Ovary (tissue), 7 donors: ENCODE measurements at regions not wholly inside any gene's neighbourhood (a gene's known extent, or its start where the extent isn't known, plus 50 kb on each side); places are given as distances from the start of the nearest gene placed in this dataset.
"Not testable (repeated sequence)": the region's sequence is repeated elsewhere in the genome, so short reads cannot be mapped to it uniquely, and the experiment has no call there.

Experiments used
- DNase-seq, 5 donors: peaks; one replicate each; pipeline ENCODE4 v3.0.0-alpha.2; 2019 to 2020
- H3K27ac ChIP-seq, 2 donors: fragments of 200-600 bp; one replicate each; pipeline versions ENCODE4 v1.5.1 to v1.8.0; 2019 to 2022
- H3K27me3 ChIP-seq: fragments of 200-600 bp; one replicate; pipeline ENCODE4 v1.8.0; 2022
- H3K36me3 ChIP-seq: fragments of 200-600 bp; sonication (generic); one replicate; pipeline ENCODE4 v1.5.1; 2019
- H3K4me1 ChIP-seq: one replicate; pipeline ENCODE4 v1.8.1; 2013; ENCODE audit warnings: mild to moderate bottlenecking, moderate library complexity; ENCODE audit not compliant: insufficient read depth
- H3K4me3 ChIP-seq: fragments of 200-600 bp; sonication (generic); one replicate; pipeline ENCODE4 v1.5.1; 2017
- H3K9me3 ChIP-seq, 2 donors: fragments of 200-600 bp in 1 of 2; sonication (generic) in 1 of 2; one replicate each; pipeline versions ENCODE4 v1.5.1 to v1.8.1; 2013 to 2019; ENCODE audit warnings: mild to moderate bottlenecking in 1 of 2, moderate library complexity in 1 of 2
- CTCF ChIP-seq, 3 donors: fragments of 450-650 bp in 2 of 3; fragments of 200-600 bp in 1 of 3; IDR thresholded peaks; one replicate each; pipeline versions ENCODE4 v1.5.1 to v1.8.0; 2016 to 2022; ENCODE audit warnings: antibody characterized with exemption in 3 of 3, mild to moderate bottlenecking in 1 of 3
- EP300 ChIP-seq: sonication (generic); formaldehyde crosslinking; IDR thresholded peaks from one replicate; pipeline ENCODE4 v1.6.1; 2017; ENCODE audit warnings: antibody characterized with exemption
- POLR2A ChIP-seq: fragments of 450-650 bp; IDR thresholded peaks from one replicate; pipeline ENCODE4 v1.6.1; 2017; ENCODE audit warnings: antibody characterized with exemption, mild to moderate bottlenecking, moderate library complexity
- WGBS, 3 donors: extraction: QIAGEN DNeasy Blood & Tissue Kit in 1 of 3; methylation state at CpG; one replicate each; pipeline versions ENCODE4 v1.1.5 to v1.1.7; 2013 to 2017; 5-methylcytosine and 5-hydroxymethylcytosine counted together
- intact Hi-C, 4 donors: fragments of 100-400 bp; cut with DNase I; formaldehyde crosslinking; loops; one replicate each; pipeline versions ENCODE4 v1.11.0 to v1.15.1; 2022 to 2023
- donor health status: DM: no; HTN: no; CAD: no; lungs with moderate emphysema.
- donor health status: DM: no; HTN: no; CAD: no.
- donor health status: Bipolar disorder and iron deficiency.
- donor health status: DM: no; HTN: no; CAD: no.
- donor health status: DM: yes; HTN: yes; CAD: no.

DNA sequence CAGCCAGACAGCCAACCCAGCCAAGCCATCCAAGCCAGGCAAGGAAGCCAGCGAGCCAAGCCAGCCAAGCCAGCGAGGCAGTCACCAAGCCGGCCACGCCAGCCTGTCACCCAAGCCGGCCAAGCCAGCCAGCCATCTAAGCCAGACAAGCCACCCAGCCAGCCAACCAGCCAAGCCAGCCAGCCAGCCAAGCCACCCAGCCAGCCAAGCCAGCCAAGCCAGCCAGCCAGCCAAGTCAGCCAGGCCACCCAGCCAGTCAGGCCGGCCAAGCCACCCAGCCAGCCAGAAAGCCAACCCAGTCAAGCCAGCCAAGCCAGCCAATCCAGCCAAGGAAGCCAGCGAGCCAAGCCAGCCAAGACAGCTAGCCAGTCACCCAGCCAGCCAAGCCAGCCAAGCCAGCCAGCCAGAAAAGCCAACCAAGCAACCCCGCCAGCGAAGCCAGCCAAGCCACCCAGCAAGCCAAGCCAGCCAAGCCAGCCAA is 201.2 kb downstream of the GOLGA6L6 start:
- no peaks in the 10 kb centered on the region for H3K27me3 ChIP-seq
- 64 to 76% (median 76%) methylated on average over 9 of the region's 9 CpGs for WGBS, 3 donors
- TF ChIP-seq POLR2A: no peak
- no peak for TF ChIP-seq CTCF (IDR thresholded peaks at IDR 0.05)
- TF ChIP-seq EP300: no peak
- no peaks in the 10 kb centered on the region for H3K4me1 ChIP-seq
- H3K4me3 ChIP-seq: no peak overlapping the region
- intact Hi-C loops: no loop called here
- H3K36me3 ChIP-seq: no peaks in the 10 kb centered on the region
- H3K9me3 ChIP-seq: peaks cover 6 to 18% of the 10 kb centered on the region in 2 donors
- H3K27ac ChIP-seq: no peak overlapping the region
- peak; percentile 43 to 62 (median 48) for DNase-seq

DNA sequence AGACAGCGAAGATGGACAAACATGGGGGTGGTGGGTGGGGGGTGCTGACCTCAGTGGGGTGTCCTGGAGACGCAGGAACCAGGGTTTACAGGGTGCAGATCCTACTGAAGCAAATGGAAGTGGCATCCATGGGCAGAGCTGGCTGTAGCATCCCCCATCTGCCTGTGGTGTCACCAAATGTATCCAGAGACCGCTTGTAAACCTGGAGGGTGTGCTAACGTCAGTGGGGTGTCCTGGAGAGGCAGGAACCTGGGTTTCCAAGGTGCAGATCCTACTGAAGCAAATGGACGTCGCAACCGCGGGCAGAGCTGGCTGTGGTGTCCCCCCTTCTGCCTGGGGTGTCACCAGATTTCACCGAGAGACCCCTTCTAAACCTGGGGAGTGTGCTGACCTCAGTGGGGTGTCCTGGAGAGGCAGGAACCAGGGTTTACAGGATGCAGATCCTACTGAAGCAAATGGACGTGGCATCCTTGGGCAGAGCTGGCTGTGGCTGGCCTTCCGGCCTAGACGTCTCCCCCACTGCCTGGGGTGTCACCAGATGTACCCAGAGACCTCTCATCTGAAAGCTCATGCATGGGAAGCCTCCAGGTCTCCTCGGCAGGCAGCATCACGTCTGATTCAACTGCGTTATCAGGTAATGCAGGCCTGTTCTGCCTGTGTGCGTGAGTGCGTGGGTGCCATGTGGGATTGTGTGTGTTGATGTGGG is 202.4 kb downstream of the GOLGA6L6 start:
- H3K9me3 ChIP-seq: peaks cover 6 to 18% of the 10 kb centered on the region in 2 donors
- H3K36me3 ChIP-seq, H3K4me3 ChIP-seq, H3K27me3 ChIP-seq, H3K27ac ChIP-seq, H3K4me1 ChIP-seq, intact Hi-C loops: not testable (repeated sequence)
- 67 to 72% (median 71%) methylated on average over 17 of the region's 17 CpGs for WGBS, 3 donors
- DNase-seq: peak in 1 of 5 donors; percentile 31

- 75 to 81% (median 79%) methylated on average over 13 of the region's 13 CpGs for WGBS, 3 donors
- H3K36me3 ChIP-seq, H3K27me3 ChIP-seq, H3K4me3 ChIP-seq, H3K4me1 ChIP-seq, intact Hi-C loops, DNase-seq, H3K27ac ChIP-seq: not testable (repeated sequence)
- H3K9me3 ChIP-seq: peaks cover 6 to 18% of the 10 kb centered on the region in 2 donors
These were observed 202.9 kb downstream of the GOLGA6L6 start for GRCh38 chr15:20338671-20339070.

- H3K27me3 ChIP-seq, intact Hi-C loops, H3K4me1 ChIP-seq, H3K27ac ChIP-seq, DNase-seq, H3K4me3 ChIP-seq, H3K36me3 ChIP-seq: not testable (repeated sequence)
- WGBS, 3 donors: 81 to 89% (median 83%) methylated on average over 5 of the region's 5 CpGs
- H3K9me3 ChIP-seq: peaks cover 6 to 18% of the 10 kb centered on the region in 2 donors
These were observed 204.4 kb downstream of the GOLGA6L6 start for GRCh38 chr15:20337238-20337637.

DNA sequence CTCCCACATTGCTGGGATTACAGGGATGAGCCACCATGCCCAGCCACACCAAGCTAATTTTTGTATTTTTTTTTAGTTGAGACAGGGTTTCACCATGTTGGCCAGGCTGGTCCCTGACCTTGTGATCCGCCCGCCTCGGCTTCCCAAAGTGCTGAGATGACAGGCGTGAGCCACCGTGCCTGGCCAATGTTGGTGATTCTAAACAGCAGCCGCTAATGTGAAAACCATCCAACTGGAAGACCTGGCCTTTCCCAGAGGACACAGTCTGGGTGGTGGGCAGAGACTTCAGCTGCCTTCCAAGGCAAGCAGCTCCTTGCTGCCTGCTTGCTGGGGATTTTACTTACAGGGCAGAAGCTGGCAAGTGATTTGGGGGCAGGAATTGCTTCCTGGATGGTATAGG is 207.1 kb downstream of the GOLGA6L6 start:
- H3K27me3 ChIP-seq, H3K4me3 ChIP-seq, H3K4me1 ChIP-seq, intact Hi-C loops, H3K27ac ChIP-seq, H3K36me3 ChIP-seq, H3K9me3 ChIP-seq, DNase-seq: not testable (repeated sequence)
- 88 to 93% (median 92%) methylated on average over 6 of the region's 6 CpGs for WGBS, 3 donors

- H3K4me1 ChIP-seq, H3K9me3 ChIP-seq, intact Hi-C loops, H3K27me3 ChIP-seq, H3K36me3 ChIP-seq, DNase-seq, H3K4me3 ChIP-seq, H3K27ac ChIP-seq: not testable (repeated sequence)
- WGBS, 3 donors: 75 to 85% (median 82%) methylated on average over 2 to 3 of the region's 4 CpGs
These were observed 215.8 kb downstream of the GOLGA6L6 start for GRCh38 chr15:20325751-20326150.

DNA sequence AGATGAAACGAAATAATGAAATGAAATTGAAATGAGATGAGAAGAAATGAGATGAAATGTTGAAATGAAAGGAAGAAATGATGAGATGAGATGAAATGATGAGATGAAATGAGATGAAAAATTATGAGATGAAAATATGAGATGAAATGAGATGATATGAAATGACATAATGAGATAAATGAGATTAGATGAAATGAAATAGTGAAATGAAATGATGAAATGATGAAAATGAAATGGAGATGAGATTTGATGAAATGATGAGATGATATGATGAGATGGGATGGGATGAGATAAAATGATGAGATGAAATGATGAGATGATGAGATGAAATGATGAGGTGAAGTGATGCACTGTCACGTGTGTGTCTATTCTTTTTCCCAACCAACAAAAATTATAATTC is 224.5 kb downstream of the GOLGA6L6 start:
- DNase-seq, intact Hi-C loops, H3K27ac ChIP-seq, H3K9me3 ChIP-seq, H3K36me3 ChIP-seq, H3K4me3 ChIP-seq, H3K27me3 ChIP-seq, H3K4me1 ChIP-seq: not testable (repeated sequence)
- WGBS, 3 donors: 42 to 52% (median 51%) methylated on average over 2 of the region's 2 CpGs

DNA sequence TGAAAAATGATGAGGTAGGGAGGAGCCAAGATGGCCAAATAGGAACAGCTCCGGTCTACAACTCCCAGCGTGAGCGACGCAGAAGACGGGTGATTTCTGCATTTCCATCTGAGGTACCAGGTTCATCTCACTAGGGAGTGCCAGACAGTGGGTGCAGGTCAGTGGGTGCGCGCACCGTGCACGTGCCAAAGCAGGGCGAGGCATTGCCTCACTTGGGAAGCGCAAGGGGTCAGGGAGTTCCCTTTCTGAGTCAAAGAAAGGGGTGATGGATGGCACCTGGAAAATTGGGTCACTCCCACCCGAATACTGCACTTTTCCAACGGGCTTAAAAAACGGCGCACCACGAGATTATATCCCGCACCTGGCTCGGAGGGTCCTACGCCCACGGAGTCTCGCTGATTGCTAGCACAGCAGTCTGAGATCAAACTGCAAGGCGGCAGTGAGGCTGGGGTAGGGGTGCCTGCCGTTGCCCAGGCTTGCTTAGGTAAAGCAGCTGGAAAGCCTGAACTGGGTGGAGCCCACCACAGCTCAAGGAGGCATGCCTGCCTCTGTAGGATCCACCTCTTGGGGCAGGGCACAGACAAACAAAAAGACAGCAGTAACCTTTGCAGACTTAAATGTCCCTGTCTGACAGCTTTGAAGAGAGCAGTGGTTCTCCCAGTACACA is 230.5 kb downstream of the GOLGA6L6 start:
- intact Hi-C loops, H3K4me3 ChIP-seq, DNase-seq, H3K27ac ChIP-seq, H3K36me3 ChIP-seq, H3K4me1 ChIP-seq, H3K9me3 ChIP-seq, H3K27me3 ChIP-seq: not testable (repeated sequence)
- 86 to 87% (median 86%) methylated on average over 22 to 23 of the region's 23 CpGs for WGBS, 3 donors
